GM11168 (cell line): ENCODE measurements at regions not wholly inside any gene's neighbourhood (a gene's known extent, or its start where the extent isn't known, plus 50 kb on each side); places are given as distances from the start of the nearest gene placed in this dataset.
"Not testable (repeated sequence)": the region's sequence is repeated elsewhere in the genome, so short reads cannot be mapped to it uniquely, and the experiment has no call there.

ENCODE experiments used
- in situ Hi-C: fragments of 300-500 bp; cut with MboI; formaldehyde crosslinking; loops from one replicate; pipeline ENCODE4 v1.12.0; 2022; ENCODE audit warnings: low sequenced_read_pairs; ENCODE audit not compliant: unreplicated experiment

DNA sequence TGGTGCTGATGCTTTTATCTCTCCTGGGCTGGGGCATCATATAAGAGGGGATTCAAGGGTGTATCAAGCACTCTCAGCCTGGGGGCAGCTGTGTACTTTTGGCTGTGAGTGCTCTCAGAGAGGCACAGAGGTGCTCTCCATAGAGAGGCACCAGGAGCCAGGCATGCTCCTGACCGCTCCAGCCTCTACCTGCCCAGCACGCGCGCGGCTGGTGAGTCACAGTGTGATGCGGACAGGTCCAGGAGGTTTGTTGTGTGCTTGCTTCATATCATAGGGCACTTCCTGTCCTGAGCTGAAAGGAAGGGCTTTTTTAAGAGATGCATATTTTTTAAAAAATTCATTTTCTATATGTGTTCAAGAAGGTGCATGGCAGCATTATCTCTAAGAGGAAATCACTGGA, 93.6 kb upstream of the BCAR3 start:
- in situ Hi-C loops = no loop called here

- in situ Hi-C loops = no loop called here
These were observed 93.1 kb upstream of the BCAR3 start for GRCh38 chr1:93774707-93775106.

DNA sequence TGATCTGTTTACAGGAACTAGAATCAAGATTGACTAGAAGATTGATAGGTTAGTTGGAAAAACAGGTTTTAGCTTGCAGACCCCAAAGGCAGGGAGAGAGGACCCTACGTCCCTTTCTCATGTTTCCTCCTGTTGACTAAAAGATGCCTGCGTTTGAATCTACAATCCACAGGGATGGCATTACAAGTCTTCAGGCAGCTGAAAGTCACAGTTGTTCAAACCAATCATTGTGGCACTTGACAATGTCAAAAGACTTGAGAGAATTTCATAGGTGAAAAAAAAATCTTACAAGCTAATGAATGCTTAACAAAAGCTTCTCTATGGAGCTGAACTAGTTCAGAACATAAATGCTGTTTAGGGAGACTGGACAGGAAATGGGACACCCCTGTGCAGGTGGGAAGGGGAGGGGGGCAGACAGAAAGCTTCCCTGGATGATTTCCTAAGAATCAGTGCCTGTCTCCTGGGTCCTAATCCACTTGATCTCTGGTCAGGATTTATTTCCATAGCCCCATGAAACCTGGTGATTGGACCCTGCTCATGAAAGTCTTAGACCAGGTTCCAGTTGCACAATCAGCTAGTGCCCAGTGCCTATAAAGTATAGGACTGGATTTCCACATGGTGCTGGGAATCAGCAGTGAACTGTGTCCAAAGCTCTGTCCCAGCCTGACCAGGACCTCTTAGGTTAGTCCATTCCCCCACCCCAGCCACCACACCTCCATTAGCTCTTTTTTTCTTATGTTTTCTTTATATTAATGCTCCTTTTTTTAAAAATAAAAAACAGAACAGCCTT, 91.6 kb upstream of the BCAR3 start:
- in situ Hi-C loops = no loop called here

DNA sequence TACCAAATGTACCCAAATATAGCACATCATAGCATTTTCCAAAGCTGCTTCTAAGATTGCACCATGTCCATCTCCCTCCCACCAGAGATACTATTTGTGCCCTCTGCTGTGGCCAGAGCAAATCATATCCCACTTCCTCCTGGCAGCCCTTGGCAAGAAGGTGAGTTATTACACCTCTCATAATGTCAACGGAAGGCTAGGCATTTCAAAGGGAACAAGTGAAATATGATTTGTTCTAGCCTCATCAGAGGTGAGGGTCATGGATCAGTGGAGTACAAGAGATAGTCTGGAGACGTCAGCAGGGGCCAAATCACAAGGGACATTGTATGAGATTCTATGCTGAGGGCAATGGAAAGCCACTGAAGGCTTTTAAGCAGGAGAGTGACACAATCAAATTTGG, 90.2 kb upstream of the BCAR3 start:
- in situ Hi-C loops = no loop called here

DNA sequence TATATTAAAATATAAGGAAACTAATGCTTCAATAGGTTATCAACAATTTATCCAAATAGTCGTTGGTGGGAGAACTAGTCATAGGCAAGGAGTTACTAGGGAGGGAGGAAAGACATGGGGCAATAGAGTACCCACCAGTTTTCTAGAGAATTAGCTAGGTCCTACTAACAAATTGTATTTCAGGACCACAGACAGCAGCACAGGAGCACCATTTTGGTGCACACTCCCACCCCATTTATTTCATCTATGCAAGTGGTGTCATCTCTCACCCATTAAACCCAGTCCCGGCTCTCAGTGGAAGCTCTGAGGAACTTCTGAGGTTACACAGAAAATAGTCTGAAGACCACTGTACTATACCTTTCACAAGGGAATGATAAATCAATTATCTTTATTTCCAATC, 89.0 kb upstream of the BCAR3 start:
- in situ Hi-C loops = no loop called here

DNA sequence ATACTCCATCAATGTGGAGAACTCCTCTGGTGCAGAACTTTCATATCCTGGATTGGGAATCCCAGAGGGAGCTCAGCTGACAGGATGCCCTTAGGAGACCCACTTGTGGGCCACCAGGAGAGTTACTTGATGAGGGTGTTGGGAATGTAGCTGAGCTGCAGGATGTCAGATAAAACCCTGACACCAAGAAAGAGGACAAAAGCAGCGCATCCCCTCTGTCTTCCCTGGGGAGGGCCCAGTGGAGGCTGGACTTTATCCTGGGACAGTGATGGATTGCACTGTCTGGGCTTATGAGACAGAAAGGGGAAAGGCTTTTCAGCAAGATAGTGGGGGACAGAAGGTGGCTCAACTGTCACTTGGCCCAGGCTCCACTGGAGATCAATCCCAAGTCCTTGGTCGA, 88.1 kb upstream of the BCAR3 start:
- in situ Hi-C loops = no loop called here

DNA sequence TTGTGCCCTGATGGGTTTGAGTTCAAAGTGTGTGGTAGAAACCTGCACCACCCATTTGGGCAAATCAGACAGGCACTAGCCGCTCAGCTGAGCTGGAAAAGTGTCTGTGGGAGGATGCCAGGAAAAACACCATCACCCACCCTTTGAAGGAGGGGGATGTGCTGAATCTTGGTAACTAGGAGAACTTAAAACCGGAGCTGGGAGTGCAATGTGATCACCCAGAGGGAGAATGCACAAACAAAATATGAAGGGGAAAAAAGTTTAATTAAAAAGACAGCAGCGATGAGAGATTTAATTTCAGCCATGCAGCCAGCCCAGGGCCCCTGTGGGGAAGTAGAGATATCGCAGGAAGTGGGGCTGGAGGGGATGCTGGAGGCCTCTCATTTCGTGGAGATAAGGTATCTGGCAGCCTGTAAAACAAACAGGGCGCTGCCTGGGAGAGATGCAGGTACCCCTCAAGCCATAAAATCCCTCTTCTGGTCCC, 86.8 kb upstream of the BCAR3 start:
- in situ Hi-C loops = no loop called here

- in situ Hi-C loops = no loop called here
These were observed 84.8 kb upstream of the BCAR3 start for GRCh38 chr1:93766451-93766850.

GRCh38 chr1:93765099-93765498, 83.5 kb upstream of the BCAR3 start:
- in situ Hi-C loops = no loop called here

- in situ Hi-C loops = no loop called here
These were observed 82.7 kb upstream of the BCAR3 start for GRCh38 chr1:93764366-93764750.

- in situ Hi-C loops = no loop called here
These were observed 82.2 kb upstream of the BCAR3 start for GRCh38 chr1:93763704-93764365.

GRCh38 chr1:93758842-93759515, 77.3 kb upstream of the BCAR3 start:
- in situ Hi-C loops = no loop called here

GRCh38 chr1:93757256-93758036, 75.8 kb upstream of the BCAR3 start:
- in situ Hi-C loops = no loop called here

DNA sequence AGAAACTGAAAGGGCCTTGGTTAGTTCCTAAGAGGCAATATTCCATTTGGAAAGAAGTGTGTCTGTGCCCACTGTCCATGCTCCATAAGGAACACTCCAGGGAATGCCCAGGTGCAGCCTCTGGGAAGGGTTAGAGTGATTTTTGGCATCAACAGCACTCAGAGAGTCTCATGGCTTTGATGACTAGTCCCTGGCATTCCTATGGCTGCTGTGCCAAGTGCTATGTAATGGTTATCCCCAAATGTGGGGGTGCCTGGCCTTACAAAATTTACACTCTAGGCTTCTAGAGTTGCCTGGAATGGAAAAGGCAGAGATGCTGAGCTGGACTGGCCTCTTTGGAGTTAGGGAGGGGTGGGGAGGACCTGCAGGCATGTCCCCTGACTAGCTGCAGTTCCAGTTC, 75.0 kb upstream of the BCAR3 start:
- in situ Hi-C loops = no loop called here

DNA sequence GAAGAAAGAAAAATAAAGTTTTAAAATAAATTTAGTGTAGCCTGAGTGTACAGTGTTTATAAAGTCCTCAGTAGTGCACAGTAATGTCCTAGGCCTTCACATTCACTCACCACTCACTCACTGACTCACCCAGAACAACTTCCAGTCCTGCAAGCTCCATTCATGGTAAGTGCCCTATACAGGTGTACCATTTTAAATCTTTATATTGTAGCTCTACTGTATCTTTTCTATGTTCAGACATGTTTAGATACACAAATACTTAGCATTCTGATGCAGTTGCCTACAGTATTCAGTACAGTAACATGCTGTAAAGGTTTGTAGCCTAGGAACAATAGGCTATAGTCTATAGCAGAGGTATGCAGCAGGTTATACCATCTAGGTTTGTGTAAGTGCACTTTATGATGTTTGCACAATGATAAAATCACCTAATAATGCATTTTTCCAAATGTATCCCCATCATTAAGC, 73.6 kb upstream of the BCAR3 start:
- in situ Hi-C loops = not testable (repeated sequence)

- in situ Hi-C loops = no loop called here
These were observed 72.4 kb upstream of the BCAR3 start for GRCh38 chr1:93753791-93754763.

DNA sequence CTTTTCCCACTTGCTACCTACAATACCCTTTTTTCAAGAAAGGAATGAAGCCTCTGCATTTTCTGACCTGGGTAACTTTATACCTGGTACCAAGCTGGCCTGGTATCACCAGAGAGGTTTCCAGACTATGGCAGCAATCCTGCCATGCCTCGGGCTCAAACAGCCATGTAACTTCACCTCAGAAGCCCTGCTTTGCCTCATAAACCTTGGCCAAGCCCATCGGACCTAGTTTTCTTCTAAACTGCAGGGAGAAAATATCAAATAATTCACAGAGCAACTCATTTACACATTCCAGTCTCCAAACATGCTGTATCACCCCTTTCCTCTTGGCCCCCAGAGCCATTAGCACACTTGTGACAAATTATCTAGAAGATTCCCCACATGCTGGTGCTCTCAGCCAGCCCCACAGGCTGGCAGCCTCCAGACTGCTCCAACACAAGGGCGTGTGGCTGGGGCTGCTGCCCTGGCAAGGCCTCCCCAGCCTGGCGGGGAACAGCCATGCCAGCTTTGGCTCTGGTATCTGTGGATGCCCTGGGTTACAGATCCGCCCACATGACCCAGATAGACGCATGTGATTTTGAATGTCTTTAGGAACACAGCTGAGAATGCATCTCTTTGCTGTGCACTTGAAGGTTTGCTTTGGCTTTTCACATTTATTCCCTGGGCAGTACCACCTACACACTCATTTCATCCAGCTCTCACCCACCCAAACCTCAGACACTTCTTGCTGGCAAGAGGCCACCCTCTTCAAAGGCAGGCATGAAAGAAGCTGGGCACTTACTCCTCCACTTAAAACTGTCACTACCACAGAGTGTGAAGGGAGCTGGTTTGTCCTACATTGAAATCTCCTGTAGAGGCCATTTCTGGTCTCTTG, 70.0 kb upstream of the BCAR3 start:
- in situ Hi-C loops = no loop called here

DNA sequence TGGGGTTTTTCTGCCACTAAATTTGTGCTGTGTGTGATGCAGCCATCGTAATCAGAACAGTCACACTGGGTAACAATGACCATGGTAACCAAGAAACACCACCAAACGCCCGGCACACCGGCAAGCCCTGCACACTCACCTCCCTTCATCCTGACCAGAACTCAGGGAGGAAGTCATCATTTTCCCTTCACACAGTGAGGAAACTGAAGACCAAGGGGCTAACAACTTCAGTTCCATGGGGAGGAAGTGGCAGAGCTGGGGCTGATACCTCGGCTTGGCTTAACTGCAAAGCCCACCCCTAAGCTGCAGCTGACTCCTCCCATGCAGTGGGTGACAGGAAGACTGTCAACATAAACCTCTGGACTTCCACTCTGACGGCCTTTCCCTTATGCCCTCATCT, 69.3 kb upstream of the BCAR3 start:
- in situ Hi-C loops = no loop called here
